Ascending aorta (tissue), 2 donors: ENCODE measurements at regions not wholly inside any gene's neighbourhood (a gene's known extent, or its start where the extent isn't known, plus 50 kb on each side); places are given as distances from the start of the nearest gene placed in this dataset.

Experiments used
- DNase-seq, 2 donors: peaks; one replicate each; pipeline ENCODE4 v3.0.0-alpha.2; 2019; ENCODE audit warnings: low spot score in 2 of 2
- H3K27ac ChIP-seq, 2 donors: fragments of 200-600 bp; sonication (generic); one replicate each; pipeline ENCODE4 v1.5.1; 2016 to 2017; ENCODE audit warnings: mild to moderate bottlenecking in 1 of 2
- H3K27me3 ChIP-seq: fragments of 200-600 bp; sonication (generic); one replicate; pipeline ENCODE4 v1.5.1; 2017
- H3K36me3 ChIP-seq, 2 donors: fragments of 200-600 bp; sonication (generic); one replicate each; pipeline ENCODE4 v1.5.1; 2016
- H3K4me1 ChIP-seq, 2 donors: fragments of 200-600 bp; sonication (generic); one replicate each; pipeline ENCODE4 v1.5.1; 2016 to 2017; ENCODE audit warnings: mild to moderate bottlenecking in 1 of 2
- H3K4me3 ChIP-seq, 2 donors: fragments of 200-600 bp; sonication (generic); one replicate each; pipeline ENCODE4 v1.5.1; 2016 to 2017; ENCODE audit warnings: mild to moderate bottlenecking in 1 of 2
- H3K9me3 ChIP-seq, 2 donors: fragments of 200-600 bp; sonication (generic); one replicate each; pipeline ENCODE4 v1.5.1; 2016
- intact Hi-C: fragments of 100-400 bp; cut with DNase I; formaldehyde crosslinking; loops from one replicate; pipeline ENCODE4 v1.15.1; 2023
- TF ChIP-seq, protein P1 (sequence below), 3 experiments: fragments of 200-600 bp in 2 of 3; fragments of 450-650 bp in 1 of 3; sonication (generic) in 2 of 3; IDR thresholded peaks; one replicate each; pipeline ENCODE4 v1.5.1; 2016 to 2019; ENCODE audit warnings: antibody characterized with exemption in 3 of 3, mild to moderate bottlenecking in 1 of 3, moderate library complexity in 1 of 3

- H3K9me3 ChIP-seq: peaks cover 7 to 10% of the 10 kb centered on the region in 2 donors
- H3K4me1 ChIP-seq: no peaks in the 10 kb centered on the region
- no peaks in the 10 kb centered on the region for H3K36me3 ChIP-seq
- no peak overlapping the region for H3K27ac ChIP-seq
- intact Hi-C loops: no loop called here
- no peak for DNase-seq
- H3K4me3 ChIP-seq: no peak overlapping the region
- no peaks in the 10 kb centered on the region for H3K27me3 ChIP-seq
- TF ChIP-seq, protein P1, sequence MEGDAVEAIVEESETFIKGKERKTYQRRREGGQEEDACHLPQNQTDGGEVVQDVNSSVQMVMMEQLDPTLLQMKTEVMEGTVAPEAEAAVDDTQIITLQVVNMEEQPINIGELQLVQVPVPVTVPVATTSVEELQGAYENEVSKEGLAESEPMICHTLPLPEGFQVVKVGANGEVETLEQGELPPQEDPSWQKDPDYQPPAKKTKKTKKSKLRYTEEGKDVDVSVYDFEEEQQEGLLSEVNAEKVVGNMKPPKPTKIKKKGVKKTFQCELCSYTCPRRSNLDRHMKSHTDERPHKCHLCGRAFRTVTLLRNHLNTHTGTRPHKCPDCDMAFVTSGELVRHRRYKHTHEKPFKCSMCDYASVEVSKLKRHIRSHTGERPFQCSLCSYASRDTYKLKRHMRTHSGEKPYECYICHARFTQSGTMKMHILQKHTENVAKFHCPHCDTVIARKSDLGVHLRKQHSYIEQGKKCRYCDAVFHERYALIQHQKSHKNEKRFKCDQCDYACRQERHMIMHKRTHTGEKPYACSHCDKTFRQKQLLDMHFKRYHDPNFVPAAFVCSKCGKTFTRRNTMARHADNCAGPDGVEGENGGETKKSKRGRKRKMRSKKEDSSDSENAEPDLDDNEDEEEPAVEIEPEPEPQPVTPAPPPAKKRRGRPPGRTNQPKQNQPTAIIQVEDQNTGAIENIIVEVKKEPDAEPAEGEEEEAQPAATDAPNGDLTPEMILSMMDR (IDR thresholded peaks at IDR 0.05): no peak
Observed at GRCh38 chr14:39884091-39884490, 451.9 kb upstream of the FBXO33 start.

GRCh38 chr14:39880965-39881364 is 448.7 kb upstream of the FBXO33 start:
- no peak for DNase-seq
- H3K4me1 ChIP-seq: no peaks in the 10 kb centered on the region
- no peak overlapping the region for H3K4me3 ChIP-seq
- H3K9me3 ChIP-seq: no peaks in the 10 kb centered on the region
- H3K36me3 ChIP-seq: no peaks in the 10 kb centered on the region
- H3K27me3 ChIP-seq: no peaks in the 10 kb centered on the region
- H3K27ac ChIP-seq: no peak overlapping the region
- intact Hi-C loops: no loop called here
- TF ChIP-seq, protein P1 (IDR thresholded peaks at IDR 0.05): no peak

DNA sequence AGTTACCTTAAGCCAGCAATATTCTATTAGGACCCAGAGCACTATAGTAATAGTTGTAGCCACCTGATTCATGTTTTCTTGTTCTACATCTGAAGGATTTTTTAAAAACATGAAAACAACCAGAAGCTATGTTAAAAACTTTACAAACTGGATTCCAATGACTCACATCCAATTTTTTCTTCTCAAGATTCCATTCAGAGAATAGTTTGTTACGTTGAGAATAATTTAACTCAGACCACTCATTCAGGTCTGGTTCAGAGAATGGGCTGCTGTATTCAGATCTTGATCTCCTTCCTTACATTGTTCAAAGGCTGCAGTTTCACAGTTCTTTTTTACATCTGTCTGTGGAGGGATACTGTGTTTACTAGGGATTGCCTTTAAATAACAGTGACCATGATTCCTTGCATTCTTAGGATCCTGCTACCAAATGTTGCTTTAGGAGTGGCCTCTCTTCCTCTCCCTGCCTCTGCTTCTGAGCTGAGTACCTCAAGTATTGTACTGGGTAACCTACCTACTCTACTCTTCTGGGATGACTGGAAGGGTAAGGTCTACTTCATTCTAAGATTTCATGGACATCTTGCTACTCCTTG is 448.0 kb upstream of the FBXO33 start:
- Histone ChIP-seq H3K27me3 (no peaks in the 10 kb centered on the region), H3K36me3 (no peaks in the 10 kb centered on the region), H3K9me3 (no peaks in the 10 kb centered on the region), H3K4me3 (no peak overlapping the region), H3K27ac (no peak overlapping the region), H3K4me1 (no peaks in the 10 kb centered on the region)
- no peak for DNase-seq
- TF ChIP-seq, protein P1 (IDR thresholded peaks at IDR 0.05): no peak
- intact Hi-C loops: no loop called here

- H3K27me3 ChIP-seq: no peaks in the 10 kb centered on the region
- no peak overlapping the region for H3K4me3 ChIP-seq
- TF ChIP-seq, protein P1 (IDR thresholded peaks at IDR 0.05): no peak
- H3K36me3 ChIP-seq: no peaks in the 10 kb centered on the region
- H3K27ac ChIP-seq: no peak overlapping the region
- no peaks in the 10 kb centered on the region for H3K9me3 ChIP-seq
- no peaks in the 10 kb centered on the region for H3K4me1 ChIP-seq
- no peak for DNase-seq
- intact Hi-C loops: no loop called here
Observed at GRCh38 chr14:39877577-39878190, 445.5 kb upstream of the FBXO33 start.

DNA sequence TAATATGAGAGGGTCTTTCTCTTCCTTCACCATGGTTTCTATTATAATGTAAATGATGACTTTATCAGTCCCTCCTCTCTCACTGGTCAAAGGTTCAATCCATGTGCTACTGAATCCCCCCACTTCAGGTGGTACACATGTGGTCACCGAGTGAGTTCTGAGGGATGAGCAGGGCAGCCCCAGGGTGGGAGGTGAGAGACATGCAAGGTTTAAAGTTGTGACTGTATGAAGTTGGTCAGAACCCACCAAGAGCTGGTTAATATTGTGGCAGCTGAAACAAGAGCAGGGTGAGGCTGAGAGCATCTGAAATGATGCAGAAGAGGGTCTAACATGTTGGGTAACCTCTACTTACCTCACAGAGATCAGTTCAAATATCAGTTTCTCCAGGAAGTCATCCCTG is 444.7 kb upstream of the FBXO33 start:
- Histone ChIP-seq H3K4me1 (no peaks in the 10 kb centered on the region), H3K9me3 (no peaks in the 10 kb centered on the region), H3K27me3 (no peaks in the 10 kb centered on the region), H3K27ac (no peak overlapping the region), H3K4me3 (no peak overlapping the region), H3K36me3 (no peaks in the 10 kb centered on the region)
- intact Hi-C loops: no loop called here
- no peak for DNase-seq
- TF ChIP-seq, protein P1 (IDR thresholded peaks at IDR 0.05): no peak
